HG03095 (cell line): ENCODE measurements at regions not wholly inside any gene's neighbourhood (a gene's known extent, or its start where the extent isn't known, plus 50 kb on each side); places are given as distances from the start of the nearest gene placed in this dataset.

Experiments
- ATAC-seq: cut with Tn5 transposase; IDR thresholded peaks from one replicate; pipeline ENCODE4 v1.9.1; 2021; ENCODE audit warnings: moderate library complexity; ENCODE audit not compliant: unreplicated experiment

DNA sequence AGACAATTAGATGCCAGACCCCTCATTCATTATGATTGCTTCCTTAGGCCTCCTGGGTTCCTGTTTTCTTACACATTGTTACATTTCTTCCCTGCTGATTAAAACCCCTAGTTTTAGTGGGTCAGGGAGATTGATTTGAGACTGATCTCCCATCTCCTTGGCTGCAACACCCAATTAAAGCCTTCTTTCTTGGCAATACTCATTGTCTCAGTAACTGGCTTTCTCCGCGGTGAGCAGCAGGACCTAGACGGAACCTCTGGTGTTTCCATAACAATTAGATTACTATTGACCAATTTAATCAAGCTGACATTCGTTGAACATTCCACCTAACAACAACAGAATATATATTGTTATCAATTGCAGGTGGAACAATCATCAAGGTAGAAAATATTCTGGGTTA lies 1676.4 kb upstream of the SLC39A10 start:
- ATAC-seq, result no peak

DNA sequence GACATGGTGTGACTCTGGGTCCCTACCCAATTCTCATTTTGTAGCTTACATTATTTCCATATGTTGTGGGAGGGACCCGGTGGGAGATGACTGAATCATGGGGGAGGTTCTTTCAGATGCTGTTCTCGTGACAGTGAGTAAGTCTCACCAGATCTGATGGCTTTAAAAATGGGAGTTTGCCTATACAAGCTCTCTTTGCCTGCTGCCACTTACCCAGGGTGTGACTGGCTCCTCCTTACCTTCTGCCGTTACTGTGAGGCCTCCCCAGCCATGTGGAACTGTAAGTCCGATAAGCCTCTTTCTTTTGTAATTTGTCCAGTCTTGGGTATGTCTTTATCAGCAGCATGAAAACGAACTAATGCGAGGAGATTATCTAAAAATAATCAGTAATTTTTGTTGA lies 1683.2 kb upstream of the SLC39A10 start:
- ATAC-seq, result no peak

DNA sequence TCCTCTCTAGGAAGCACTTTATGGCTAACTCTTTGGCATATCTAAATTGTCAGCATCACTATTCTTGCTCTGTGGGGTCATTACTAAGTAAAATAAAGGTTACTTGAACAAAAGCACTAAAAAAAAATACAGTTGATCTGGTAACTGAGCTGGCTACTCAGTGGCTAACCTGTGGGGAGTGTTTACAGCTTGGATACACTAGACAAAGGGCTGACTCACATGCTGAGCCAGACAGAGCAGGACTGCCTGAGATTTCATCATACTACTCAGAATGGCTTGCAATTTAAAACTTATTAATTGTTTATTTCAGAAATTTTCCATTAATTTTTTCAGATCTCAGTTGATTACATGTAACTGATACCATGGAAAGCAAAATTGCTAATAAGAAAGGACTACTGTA lies 1690.4 kb upstream of the SLC39A10 start:
- ATAC-seq, result no peak

GRCh38 chr2:193965263-193965662 lies 1691.8 kb upstream of the SLC39A10 start:
- ATAC-seq, result no peak

DNA sequence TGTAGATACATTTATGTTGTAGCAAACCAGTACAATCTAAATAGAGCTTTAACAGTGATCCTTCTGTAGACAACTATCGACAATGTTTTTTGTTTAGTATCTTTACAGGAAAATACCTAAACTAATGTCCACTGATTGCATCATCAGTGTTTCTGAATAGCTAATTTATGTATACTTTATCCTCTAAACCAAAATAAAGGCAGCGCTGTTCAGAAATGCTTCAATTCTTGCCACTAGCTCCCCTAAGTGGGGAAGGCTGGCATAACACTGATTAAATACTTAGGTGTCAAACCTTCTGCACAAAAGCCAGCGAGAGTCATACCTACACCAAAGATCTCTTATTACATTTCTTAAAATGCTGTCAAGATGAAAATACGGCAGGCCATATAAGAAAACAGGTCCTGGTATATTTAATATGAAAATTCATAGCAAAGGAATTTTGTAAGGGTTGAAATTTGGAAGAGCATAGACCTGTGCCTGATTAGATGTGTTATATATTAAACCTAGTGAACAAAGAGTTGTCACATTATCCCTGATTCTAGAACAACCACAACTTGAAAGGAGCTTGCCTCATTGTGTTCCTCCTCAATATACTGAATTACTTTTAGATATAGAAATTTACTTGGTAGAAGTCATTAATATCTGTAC lies 1693.4 kb upstream of the SLC39A10 start:
- ATAC-seq, result no peak

GRCh38 chr2:193946806-193947205 lies 1710.2 kb upstream of the SLC39A10 start:
- ATAC-seq, result no peak

DNA sequence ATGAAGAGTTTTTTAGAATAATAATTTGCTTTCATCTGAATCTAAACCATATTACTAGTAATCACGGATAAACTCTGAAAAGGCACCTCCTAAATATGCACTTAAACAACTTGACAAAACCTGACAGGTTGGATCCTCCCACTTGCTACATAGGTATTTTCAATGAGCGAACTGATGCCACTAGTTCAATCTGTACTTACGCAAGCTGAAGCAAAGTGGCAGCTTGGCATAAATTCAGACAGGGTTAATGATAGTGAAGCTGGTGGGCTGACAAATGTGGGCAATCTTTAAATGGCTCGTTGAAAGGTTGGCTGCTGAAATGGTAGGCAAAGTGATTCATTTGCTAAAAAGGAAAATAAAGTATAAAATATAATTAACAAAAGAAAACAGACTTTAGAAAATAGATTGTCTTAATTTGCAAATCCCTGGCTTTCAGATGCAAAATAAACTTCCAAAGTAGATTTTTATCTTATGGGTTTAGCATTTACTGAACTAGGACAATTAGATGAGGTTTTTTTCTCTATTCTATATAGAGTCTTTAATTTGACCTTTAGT lies 1713.5 kb upstream of the SLC39A10 start:
- no peak for ATAC-seq

DNA sequence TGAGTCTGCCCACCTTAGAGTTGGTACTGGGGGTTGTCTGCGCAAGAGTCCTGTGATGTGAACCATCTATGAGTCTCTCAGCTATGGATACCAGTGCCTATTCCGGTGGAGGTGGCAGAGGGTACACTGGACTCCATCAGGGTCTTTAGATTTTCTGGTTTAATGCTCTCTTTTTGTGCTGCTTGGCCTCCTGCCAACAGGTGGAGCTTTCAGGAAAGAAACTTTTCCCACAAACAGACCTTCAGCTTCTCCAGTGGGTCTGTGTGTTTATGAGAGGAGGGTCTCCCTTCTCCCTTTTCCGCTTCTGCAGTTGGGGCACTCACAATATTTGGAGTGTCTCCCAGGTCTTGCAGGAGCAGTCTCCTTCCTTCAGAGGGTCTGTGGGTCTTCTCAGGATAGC lies 1721.9 kb upstream of the SLC39A10 start:
- ATAC-seq, result no peak

- no peak for ATAC-seq
Observed at GRCh38 chr2:193929131-193929530, 1727.9 kb upstream of the SLC39A10 start.

DNA sequence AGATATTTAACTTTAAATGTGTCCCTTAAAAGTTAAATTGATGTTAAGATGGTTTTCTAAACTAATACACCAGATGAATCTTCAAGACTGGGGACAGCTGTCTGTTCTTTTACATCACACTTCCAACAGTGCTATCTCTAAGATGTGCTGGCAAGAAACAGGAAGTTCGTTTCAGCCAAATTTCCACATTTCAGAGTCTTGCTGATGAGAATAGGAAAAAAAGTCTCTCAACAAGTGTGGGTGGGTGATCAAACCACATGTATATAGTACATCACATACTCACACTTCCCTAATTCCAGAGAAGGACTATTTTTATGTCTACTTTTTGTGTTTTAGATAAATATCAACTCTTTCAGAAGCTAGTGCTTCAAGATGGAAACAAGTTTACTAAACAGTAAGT lies 1712.8 kb upstream of the TMEFF2 start:
- ATAC-seq, result no peak

GRCh38 chr2:193900292-193900691 lies 1705.6 kb upstream of the TMEFF2 start:
- ATAC-seq, result no peak

DNA sequence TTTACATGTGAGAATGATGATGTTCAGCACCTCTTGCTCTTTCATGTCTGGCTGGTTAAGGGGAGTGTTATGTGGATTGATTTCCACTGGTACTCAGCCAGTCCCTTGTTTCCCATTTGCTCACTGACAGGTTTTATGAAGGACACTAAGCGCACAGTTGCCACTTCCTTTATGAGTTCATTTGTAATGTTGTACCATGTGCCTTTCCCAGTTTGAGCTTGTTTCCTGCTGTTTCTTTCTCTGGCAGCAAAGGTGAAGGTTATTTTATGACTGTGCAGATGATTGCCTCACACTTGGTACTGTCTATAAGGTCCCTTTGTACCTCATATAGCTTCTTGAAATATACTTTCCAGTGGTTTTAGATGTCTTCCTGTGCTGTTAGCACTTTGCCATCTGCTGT lies 1700.5 kb upstream of the TMEFF2 start:
- no peak for ATAC-seq

GRCh38 chr2:193894081-193894480 lies 1699.3 kb upstream of the TMEFF2 start:
- ATAC-seq, result no peak

DNA sequence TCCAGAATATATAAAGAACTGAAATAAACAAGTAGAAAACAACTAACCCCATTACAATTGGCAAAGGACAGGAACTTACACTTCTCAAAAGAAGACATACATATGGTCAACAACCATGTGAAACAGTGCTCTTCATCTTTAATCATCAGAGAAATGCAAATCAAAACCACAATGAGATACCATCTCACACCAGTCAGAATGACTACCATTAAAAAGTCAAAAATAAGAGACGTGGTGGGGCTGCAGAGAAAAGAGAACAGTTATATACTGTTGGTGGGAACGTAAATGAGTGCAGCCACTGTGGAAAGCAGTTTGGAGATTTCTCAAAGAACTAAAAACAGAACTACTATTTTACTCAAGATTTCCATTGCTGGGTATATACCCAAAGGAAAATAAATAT lies 1696.3 kb upstream of the TMEFF2 start:
- no peak for ATAC-seq

GRCh38 chr2:193885419-193885818 lies 1690.7 kb upstream of the TMEFF2 start:
- no peak for ATAC-seq

GRCh38 chr2:193883820-193884219 lies 1689.1 kb upstream of the TMEFF2 start:
- ATAC-seq, result no peak

- ATAC-seq, result no peak
Observed at GRCh38 chr2:193876980-193877379, 1682.2 kb upstream of the TMEFF2 start.

GRCh38 chr2:193869564-193869963 lies 1674.8 kb upstream of the TMEFF2 start:
- no peak for ATAC-seq

- ATAC-seq, result no peak
Observed at GRCh38 chr2:193868833-193869232, 1674.1 kb upstream of the TMEFF2 start.

GRCh38 chr2:193868132-193868531 lies 1673.4 kb upstream of the TMEFF2 start:
- ATAC-seq, result no peak

DNA sequence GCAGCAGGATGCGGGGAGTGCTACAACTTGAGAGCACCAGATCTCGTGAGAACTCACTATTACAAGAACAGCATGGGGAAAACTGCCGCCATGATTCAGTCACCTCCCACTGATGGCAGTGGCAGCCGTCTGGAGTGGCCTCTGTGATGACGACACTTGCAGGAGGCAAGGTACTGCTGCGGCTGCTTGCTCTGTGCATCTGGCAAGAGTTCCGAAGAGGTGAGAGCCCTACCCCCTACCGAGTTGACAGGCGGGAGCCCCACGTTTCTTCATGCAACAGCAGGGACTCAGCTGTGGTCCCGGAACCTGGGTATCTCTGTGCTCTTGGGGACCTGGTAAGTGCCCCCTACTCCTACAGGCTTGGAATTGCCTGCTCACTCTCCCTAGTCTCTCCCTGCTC lies 1672.7 kb upstream of the TMEFF2 start:
- ATAC-seq, result no peak

DNA sequence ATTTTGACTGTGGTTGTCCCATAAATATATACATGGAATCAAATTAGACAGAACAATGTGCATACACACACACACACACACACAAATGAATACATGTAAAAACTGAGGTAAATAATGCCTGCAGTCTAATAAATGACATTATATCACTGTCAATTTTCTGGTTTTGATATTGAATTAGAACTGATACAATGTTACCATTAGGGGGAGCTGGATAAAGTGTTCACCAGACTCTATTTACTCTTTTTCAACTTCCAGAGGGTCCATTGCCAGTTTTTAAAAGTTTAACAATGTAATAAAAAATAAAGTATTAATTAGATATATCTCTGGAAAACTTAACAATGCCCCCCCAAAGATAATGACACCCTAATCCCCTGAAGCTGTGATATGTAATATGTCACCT lies 1666.8 kb upstream of the TMEFF2 start:
- ATAC-seq, result no peak

DNA sequence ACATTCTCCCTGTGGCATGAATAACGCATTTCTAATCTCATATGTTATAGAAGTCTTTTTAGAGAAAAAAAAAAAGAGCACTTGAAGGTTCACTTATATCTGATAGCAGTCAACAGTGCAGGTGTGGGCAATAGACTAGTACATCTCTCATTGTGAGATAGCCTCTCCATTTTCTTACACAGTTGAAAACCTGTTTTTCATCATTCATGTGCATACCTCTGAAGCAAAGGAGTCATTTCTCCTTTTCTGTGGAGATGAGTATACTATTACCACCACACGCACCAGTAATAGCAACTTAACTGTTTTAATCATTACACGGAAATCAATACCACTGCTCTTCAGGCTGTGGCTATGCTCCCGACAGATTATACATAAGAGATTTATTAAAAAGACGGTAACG lies 1653.3 kb upstream of the TMEFF2 start:
- ATAC-seq, result no peak
